Gastrocnemius medialis (tissue), 4 donors: ENCODE measurements at regions not wholly inside any gene's neighbourhood (a gene's known extent, or its start where the extent isn't known, plus 50 kb on each side); places are given as distances from the start of the nearest gene placed in this dataset.
"Not testable (repeated sequence)": the region's sequence is repeated elsewhere in the genome, so short reads cannot be mapped to it uniquely, and the experiment has no call there.

Source experiments
- ATAC-seq, 2 donors: fragments of 150-250 bp; one replicate each; pipeline ENCODE4 v1.9.1; 2016
- DNase-seq, 2 donors: peaks; one replicate each; pipeline ENCODE4 v3.0.0-alpha.2; 2019
- H3K27ac ChIP-seq, 4 donors: fragments of 200-600 bp; sonication (generic); 1 replicate in 1 of 4; 2 replicates in 3 of 4; pipeline ENCODE4 v1.5.1; 2016 to 2018; ENCODE audit warnings: mild to moderate bottlenecking in 2 of 4, moderate library complexity in 1 of 4
- H3K27me3 ChIP-seq, 3 donors: fragments of 200-600 bp; sonication (generic) in 2 of 3; 1 replicate in 1 of 3; 2 replicates in 2 of 3; pipeline versions ENCODE4 v1.5.1 to v1.6.0; 2016 to 2019; ENCODE audit warnings: mild to moderate bottlenecking in 1 of 3, moderate library complexity in 1 of 3
- H3K36me3 ChIP-seq, 2 donors: fragments of 200-600 bp; sonication (generic) in 1 of 2; one replicate each; pipeline ENCODE4 v1.5.1; 2017 to 2018
- H3K4me1 ChIP-seq, 2 donors: fragments of 200-600 bp; sonication (generic) in 1 of 2; one replicate each; pipeline ENCODE4 v1.5.1; 2016 to 2017; ENCODE audit warnings: mild to moderate bottlenecking in 2 of 2
- H3K4me3 ChIP-seq, 4 donors: fragments of 200-600 bp; sonication (generic) in 3 of 4; 1 replicate in 1 of 4; 2 replicates in 3 of 4; pipeline ENCODE4 v1.5.1; 2016 to 2019; ENCODE audit warnings: mild to moderate bottlenecking in 2 of 4
- H3K9me3 ChIP-seq, 3 donors: fragments of 200-600 bp; sonication (generic) in 2 of 3; 1 replicate in 1 of 3; 2 replicates in 2 of 3; pipeline ENCODE4 v1.5.1; 2016 to 2019
- CTCF ChIP-seq, 5 experiments: fragments of 450-650 bp in 3 of 5; fragments of 200-600 bp in 2 of 5; sonication (generic) in 2 of 5; IDR thresholded peaks in 4 of 5; conservative IDR thresholded peaks in 1 of 5; 1 replicate in 4 of 5; 2 replicates in 1 of 5; pipeline ENCODE4 v1.5.1; 2016 to 2019; ENCODE audit warnings: antibody characterized with exemption in 5 of 5, mild to moderate bottlenecking in 3 of 5, moderate library complexity in 3 of 5
- POLR2A ChIP-seq, 2 donors: fragments of 450-650 bp; IDR thresholded peaks; one replicate each; pipeline ENCODE4 v1.6.1; 2017; ENCODE audit warnings: antibody characterized with exemption in 2 of 2, mild to moderate bottlenecking in 2 of 2, moderate library complexity in 2 of 2
- in situ Hi-C, 4 donors: fragments of 200-750 bp; cut with MboI; loops; one replicate each; pipeline versions ENCODE4 v1.15.0 to v1.8.0; 2017; ENCODE audit warnings: low sequenced_read_pairs in 4 of 4
- intact Hi-C: fragments of 100-400 bp; cut with DNase I; formaldehyde crosslinking; loops from one replicate; pipeline ENCODE4 v1.15.1; 2023; ENCODE audit warnings: low total_unique reads

DNA sequence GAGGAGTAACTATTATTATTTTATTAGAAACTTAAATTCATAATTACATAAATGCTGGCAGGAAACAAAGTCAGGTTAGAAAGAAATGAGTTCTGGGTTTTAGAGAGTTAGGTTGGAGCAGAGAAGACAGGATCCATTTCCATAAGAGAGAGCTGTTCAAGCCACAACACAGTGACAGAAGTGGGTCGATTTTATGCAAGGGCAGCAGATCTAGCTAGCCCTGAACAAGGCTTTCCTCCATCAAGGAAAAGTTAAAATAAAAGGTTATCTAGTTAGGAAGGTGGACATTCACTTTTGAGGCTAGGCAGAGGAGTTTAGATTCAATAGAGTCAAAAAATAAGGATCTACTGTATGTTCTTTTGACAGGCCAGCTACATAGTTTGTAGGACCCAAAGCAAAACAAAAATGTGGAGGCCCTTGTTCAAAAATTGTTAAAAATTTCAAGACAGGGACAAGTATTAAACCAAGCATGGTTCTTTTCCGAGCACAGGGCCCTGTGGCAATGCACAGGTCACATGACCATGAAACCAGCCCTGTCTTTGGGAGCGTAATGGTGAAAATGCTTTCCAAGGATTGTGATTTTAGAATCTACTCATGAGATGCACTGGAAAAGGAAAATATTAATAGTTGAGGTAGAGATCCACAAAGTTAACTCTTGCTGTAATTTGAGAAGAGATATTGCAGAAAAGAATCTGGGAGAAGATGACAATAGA, 91.2 kb upstream of the CREB1 start:
- H3K27ac ChIP-seq, result no peak overlapping the region
- in situ Hi-C loops, result no loop called here
- H3K4me3 ChIP-seq, result no peak overlapping the region
- no peaks in the 10 kb centered on the region for H3K9me3 ChIP-seq
- intact Hi-C loops, result no loop called here
- H3K27me3 ChIP-seq, result no peaks in the 10 kb centered on the region
- H3K36me3 ChIP-seq, result no peaks in the 10 kb centered on the region
- DNase-seq (no peak), ATAC-seq (no peak)
- TF ChIP-seq CTCF (IDR thresholded peaks at IDR 0.05 in 4 of 5, conservative IDR thresholded peaks at IDR 0.05 in 1 of 5), result no peak
- no peak for TF ChIP-seq POLR2A (IDR thresholded peaks at IDR 0.05)
- H3K4me1 ChIP-seq, result no peaks in the 10 kb centered on the region

DNA sequence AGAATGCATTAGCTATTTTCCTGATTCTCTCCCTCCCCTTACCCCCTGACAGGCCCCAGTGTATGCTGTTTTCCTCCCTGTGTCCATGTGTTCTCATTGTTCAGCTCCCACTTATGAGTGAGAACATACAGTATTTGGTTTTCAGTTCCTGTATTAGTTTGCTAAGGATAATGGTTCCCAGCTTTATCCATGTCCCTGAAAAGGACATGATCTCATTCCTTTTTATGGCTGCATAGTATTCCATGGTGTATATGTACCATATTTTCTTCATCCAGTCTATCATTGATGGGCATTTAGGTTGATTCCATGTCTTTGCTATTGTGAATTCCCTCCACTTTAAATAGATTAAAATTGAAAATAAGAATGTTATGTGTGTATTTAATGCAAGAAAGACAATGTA, 89.9 kb upstream of the CREB1 start:
- H3K4me1 ChIP-seq, ATAC-seq, H3K9me3 ChIP-seq, H3K27me3 ChIP-seq, DNase-seq, H3K4me3 ChIP-seq, H3K27ac ChIP-seq, H3K36me3 ChIP-seq, intact Hi-C loops, in situ Hi-C loops: not testable (repeated sequence)

DNA sequence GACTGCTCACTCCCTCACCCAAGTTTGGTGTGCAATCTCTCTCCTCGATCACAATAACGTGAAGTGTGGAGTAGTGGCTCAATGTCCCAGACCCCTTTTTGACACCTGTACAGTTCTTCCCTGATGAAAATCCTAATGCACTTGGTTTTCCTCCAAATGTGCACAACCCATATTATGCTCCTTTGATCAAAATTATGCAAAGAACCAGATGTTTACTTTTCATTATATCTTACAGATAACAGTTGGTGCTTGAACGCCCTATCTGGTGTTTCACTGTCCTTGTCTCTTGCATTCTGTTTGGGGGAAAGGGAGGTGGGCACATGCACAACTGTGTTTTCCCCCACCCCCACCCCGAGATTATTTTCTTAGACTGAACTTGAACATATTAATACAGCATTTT, 85.0 kb upstream of the CREB1 start:
- in situ Hi-C loops, result no loop called here
- Histone ChIP-seq H3K36me3 (no peaks in the 10 kb centered on the region), H3K27me3 (no peaks in the 10 kb centered on the region), H3K4me1 (no peaks in the 10 kb centered on the region), H3K9me3 (no peaks in the 10 kb centered on the region), H3K27ac (no peak overlapping the region), H3K4me3 (no peak overlapping the region)
- DNase-seq (no peak), ATAC-seq (no peak)
- TF ChIP-seq POLR2A (IDR thresholded peaks at IDR 0.05) (no peak), CTCF (IDR thresholded peaks at IDR 0.05 in 4 of 5, conservative IDR thresholded peaks at IDR 0.05 in 1 of 5) (no peak)
- intact Hi-C loops, result no loop called here

GRCh38 chr2:207446653-207447052, 83.1 kb upstream of the CREB1 start:
- TF ChIP-seq POLR2A (IDR thresholded peaks at IDR 0.05) (no peak), CTCF (IDR thresholded peaks at IDR 0.05 in 4 of 5, conservative IDR thresholded peaks at IDR 0.05 in 1 of 5) (no peak)
- H3K36me3 ChIP-seq, result no peaks in the 10 kb centered on the region

GRCh38 chr2:207448006-207448405, 81.8 kb upstream of the CREB1 start:
- no peak overlapping the region for H3K4me3 ChIP-seq
- no peaks in the 10 kb centered on the region for H3K36me3 ChIP-seq
- H3K9me3 ChIP-seq, result no peaks in the 10 kb centered on the region
- H3K4me1 ChIP-seq, result no peaks in the 10 kb centered on the region
- no peaks in the 10 kb centered on the region for H3K27me3 ChIP-seq
- H3K27ac ChIP-seq, result no peak overlapping the region
- intact Hi-C loops, result no loop called here
- DNase-seq (no peak), ATAC-seq (no peak)
- TF ChIP-seq POLR2A (IDR thresholded peaks at IDR 0.05), result no peak
- no peak for TF ChIP-seq CTCF (IDR thresholded peaks at IDR 0.05 in 4 of 5, conservative IDR thresholded peaks at IDR 0.05 in 1 of 5)
- in situ Hi-C loops, result no loop called here

More at GRCh38 chr2:207446653-207447052, 83.1 kb upstream of the CREB1 start:
- ATAC-seq (no peak), DNase-seq (no peak)
- no peaks in the 10 kb centered on the region for H3K4me1 ChIP-seq
- H3K9me3 ChIP-seq, result no peaks in the 10 kb centered on the region
- no peaks in the 10 kb centered on the region for H3K27me3 ChIP-seq
- in situ Hi-C loops (no loop called here), intact Hi-C loops (no loop called here)
- no peak overlapping the region for H3K27ac ChIP-seq
- no peak overlapping the region for H3K4me3 ChIP-seq
